GM18498 (cell line): ENCODE measurements at regions not wholly inside any gene's neighbourhood (a gene's known extent, or its start where the extent isn't known, plus 50 kb on each side); places are given as distances from the start of the nearest gene placed in this dataset.
"Not testable (repeated sequence)": the region's sequence is repeated elsewhere in the genome, so short reads cannot be mapped to it uniquely, and the experiment has no call there.

Experiments used
- ATAC-seq: cut with Tn5 transposase; IDR thresholded peaks from one replicate; pipeline ENCODE4 v1.9.1; 2021; ENCODE audit warnings: mild to moderate bottlenecking, moderate library complexity; ENCODE audit not compliant: unreplicated experiment

DNA sequence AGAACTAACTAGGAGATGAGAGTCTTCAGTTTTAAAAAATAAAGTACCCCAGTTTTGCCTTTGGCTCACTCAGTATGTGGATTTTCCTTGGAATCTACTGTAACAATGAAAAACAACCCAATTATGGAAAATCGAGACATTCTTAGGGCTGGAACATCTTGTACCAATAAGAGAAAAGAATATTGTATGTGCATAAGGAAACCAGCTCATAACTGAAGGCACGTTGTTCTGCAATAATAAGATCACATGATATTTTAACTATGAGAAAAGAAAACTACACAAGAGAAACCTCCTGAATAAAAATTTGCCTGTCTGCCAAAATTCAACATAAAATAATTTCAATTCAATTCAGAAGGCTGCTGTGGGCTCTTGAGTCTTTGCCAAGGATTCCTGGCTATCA is 261.8 kb upstream of the EDNRA start:
- ATAC-seq = no peak

DNA sequence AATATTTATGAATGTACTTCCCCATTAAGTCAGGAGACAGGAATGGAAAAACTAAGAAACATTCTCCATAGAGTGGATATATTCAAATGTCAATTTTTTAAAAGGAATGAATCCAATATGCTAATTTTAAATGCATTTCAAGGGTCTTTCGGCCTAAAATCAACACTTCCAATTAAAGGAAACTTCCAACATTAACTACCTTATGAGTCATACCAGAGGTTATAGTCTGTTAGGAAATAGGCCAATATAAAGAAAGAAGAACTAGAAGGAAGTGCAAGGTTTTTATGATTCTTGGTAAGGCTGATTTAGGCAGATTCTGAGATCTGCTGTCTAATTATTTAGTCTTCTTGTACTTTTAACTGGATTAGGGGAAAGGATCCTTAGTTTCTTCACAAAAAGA is 260.1 kb upstream of the EDNRA start:
- ATAC-seq = no peak

GRCh38 chr4:147222906-147223305 is 258.0 kb upstream of the EDNRA start:
- no peak for ATAC-seq

GRCh38 chr4:147223576-147223975 is 257.3 kb upstream of the EDNRA start:
- no peak for ATAC-seq

- ATAC-seq = no peak
Observed at GRCh38 chr4:147236806-147237205, 244.1 kb upstream of the EDNRA start.

- ATAC-seq = no peak
Observed at GRCh38 chr4:147244786-147245185, 236.1 kb upstream of the EDNRA start.

DNA sequence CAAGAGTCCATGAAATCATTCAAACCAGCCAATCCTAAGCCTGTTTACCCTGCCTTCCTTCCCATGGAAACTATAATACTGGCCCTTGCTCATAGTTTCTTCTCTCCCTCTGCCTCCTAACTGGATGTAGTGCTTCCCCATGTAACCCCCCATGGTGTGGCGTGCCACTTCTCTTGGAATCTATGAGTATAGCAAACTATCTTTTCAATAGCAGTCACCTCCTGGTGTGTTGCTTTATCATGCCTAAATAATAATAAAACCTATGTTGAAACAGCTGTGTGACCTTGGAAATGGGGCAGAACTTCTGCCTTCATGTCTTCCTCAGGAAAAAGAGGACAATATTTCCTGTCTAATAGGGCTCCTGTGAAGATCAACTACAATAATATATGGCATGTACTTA is 234.8 kb upstream of the EDNRA start:
- no peak for ATAC-seq

- not testable (repeated sequence) for ATAC-seq
Observed at GRCh38 chr4:147246528-147246927, 234.4 kb upstream of the EDNRA start.

DNA sequence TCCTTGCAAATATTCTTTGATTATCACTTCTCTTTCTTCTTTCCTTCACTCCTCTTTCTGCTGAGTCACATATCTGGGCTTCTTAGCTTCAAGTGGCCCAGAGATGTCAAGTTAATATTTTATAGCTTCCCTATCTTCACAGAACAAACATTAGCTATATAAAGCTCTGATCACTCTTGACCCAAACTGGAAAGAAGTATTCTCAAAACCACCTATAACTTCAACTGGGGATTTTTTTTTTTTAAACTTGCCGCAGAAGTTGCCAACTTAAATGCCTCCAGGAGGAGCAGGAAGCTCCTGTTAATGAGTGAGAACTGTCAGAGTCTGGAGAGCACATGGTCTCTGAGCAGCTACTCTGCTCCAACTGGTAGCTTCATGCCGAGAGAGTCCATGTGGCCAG is 233.3 kb upstream of the EDNRA start:
- no peak for ATAC-seq

DNA sequence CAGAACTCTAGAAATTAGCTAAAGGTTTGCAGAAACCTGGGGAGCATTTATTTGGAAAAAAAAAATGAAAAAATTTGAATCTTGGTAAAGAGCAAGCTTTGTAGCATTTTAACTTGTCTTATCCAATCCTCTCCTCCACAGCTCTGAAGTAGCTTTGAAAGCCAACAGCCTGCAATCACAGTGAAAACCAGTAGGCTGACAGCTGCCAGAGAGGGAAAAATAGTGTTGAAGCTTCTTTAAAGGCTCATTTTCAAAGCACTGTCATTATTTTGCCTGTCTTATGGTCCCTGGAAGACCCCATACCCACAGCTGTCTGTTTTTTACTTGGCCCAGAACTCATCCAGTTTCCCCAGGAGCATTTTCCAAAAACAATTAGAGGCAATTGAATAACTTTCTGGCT is 230.8 kb upstream of the EDNRA start:
- no peak for ATAC-seq

DNA sequence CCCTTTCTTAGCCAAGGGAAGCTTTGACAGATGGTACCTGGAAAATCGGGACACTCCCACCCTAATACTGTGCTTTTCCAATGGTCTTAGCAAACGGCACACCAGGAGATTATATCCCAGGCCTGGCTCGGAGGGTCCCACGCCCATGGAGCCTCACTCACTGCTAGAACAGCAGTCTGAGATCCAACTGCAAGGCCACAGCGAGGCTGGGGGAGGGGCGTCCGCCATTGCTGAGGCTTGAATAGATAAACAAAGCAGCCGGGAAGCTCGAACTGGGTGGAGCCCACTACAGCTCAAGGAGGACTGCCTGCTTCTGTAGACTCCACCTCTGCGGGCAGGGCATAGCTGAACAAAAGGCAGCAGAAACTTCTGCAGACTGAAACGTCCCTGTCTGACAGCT is 225.6 kb upstream of the EDNRA start:
- ATAC-seq = not testable (repeated sequence)

- ATAC-seq = not testable (repeated sequence)
Observed at GRCh38 chr4:147259271-147259670, 221.6 kb upstream of the EDNRA start.

- ATAC-seq = no peak
Observed at GRCh38 chr4:147284256-147284835, 196.6 kb upstream of the EDNRA start.

GRCh38 chr4:147284935-147285334 is 196.0 kb upstream of the EDNRA start:
- no peak for ATAC-seq

- ATAC-seq = no peak
Observed at GRCh38 chr4:147285751-147286150, 195.1 kb upstream of the EDNRA start.

DNA sequence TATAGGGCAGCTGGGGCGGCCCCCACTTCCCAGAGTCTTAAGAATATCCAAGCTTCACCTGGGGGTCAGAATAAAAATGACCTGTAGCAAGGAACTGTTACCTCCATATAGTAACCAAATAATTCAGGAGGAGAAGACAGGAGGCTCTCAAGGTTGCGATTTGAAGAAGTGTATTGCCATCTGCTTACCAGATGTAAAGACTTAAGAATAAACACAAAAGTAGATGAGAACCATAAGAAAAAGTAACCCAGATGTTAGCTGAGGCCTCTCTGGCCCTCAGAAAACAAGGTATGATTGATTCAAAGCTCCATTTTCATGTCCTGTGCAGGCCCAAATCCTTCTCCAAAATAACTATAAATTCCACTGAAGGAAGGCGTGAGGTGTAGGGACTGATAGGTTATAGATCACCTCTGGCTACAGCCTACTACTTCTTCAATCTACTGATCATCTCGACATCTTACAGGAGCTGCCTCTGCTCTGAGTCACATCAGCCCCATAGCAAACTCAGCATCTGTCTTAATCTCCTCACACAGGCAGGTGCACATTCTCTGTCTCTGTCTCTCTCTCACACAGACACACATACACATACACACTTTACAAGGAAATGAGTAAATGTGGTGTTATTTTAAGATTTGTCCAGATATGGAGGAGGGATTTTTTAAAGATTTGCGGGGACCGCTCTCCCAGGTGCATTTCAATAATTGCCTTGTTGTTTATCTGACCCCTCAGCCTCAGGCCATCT is 193.9 kb upstream of the EDNRA start:
- ATAC-seq = no peak

DNA sequence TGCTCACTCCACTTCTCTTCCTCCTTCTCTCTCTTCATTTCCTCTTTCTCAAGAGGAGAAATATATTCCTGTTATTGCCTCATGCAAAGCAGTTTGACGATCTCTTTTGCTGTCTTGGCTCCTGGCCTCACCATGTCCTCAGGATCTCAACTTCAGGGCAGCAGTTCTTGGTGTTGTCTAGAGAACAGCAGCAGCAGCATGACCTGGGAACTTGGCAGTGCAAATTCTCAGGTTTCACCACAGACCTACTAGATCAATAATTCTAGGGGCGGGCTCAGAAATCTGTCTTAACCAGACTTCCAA is 193.4 kb upstream of the EDNRA start:
- no peak for ATAC-seq

DNA sequence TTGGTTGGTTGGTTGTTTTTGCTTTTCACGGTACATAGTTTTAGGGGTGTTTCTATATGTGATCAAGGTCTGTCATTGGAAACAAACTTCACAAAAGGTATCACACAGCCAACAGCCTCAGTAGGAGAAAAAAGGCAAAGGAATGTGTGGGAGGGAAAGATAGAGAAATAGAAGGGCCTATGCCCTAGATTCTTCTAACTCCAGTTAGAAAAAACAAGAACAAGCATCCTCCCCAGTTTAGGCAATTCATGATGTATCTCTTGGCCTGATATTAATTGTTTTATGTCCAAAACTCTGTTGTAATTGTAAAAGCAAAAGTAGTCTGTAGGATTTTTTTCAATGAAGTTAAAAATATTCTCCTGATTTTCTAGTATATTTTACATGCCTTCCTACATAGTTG is 192.4 kb upstream of the EDNRA start:
- no peak for ATAC-seq

GRCh38 chr4:147289181-147289580 is 191.7 kb upstream of the EDNRA start:
- ATAC-seq = no peak

DNA sequence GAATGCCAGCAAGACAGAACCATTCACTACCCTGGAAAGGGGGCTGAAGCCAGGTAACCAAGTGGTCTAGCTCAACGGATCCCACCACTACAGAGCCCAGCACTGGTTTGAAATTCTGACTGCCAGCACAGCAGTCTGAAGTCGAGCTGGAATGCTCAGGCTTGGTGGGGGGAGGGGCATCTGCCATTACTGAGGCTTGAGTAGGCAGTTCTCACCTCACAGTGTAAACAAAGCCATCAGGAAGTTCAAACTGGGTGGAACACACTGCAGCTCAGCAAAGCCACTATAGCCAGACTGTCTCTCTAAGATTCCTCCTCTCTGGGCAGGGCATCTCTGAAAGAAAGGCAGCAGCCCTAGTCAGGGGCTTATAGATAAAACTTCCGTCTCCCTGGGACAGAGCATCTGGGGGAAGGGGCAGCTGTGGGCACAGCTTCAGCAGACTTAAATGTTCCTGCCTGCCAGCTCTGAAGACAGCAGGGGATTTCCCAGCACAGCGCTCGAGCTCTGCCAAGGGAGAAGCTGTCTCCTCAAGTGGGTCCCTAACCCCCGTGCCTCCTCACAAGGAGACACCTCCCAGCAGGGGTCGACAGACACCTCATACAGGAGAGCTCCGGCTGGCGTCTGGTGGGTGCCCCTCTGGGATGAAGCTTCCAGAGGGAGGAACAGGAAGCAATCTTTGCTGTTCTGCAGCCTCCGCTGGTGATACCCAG is 188.1 kb upstream of the EDNRA start:
- not testable (repeated sequence) for ATAC-seq

GRCh38 chr4:147293314-147293677 is 187.6 kb upstream of the EDNRA start:
- not testable (repeated sequence) for ATAC-seq

DNA sequence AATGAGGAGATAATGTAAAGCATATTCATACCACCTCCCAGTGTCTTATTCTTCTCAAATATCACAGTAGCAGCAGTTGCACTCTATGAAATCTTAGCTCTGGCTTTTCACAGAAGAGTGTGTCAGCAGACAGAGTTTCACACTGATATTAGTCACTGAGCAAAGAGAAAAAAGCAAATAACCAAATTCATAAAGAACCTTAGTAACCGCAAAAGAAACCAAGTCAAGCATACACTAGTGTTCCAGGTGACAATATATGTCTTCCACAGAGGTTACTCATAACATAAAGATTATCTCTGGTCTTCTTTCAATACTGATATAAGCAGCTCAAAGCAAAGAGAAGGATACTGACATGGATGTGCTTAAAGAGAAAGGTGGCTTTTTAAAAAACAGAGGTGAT is 181.7 kb upstream of the EDNRA start:
- no peak for ATAC-seq
